Activated naive CD4-positive, alpha-beta T cell treated with anti-CD3 and anti-CD28 coated beads for 36 hours (primary cell): ENCODE measurements at regions not wholly inside any gene's neighbourhood (a gene's known extent, or its start where the extent isn't known, plus 50 kb on each side); places are given as distances from the start of the nearest gene placed in this dataset.

Experiments used
- CTCF ChIA-PET: fragments of 350-600 bp; sonication (Branson Sonifier 250); formaldehyde crosslinking; loops from one replicate; lab custom pipeline; 2021; ENCODE audit warnings: antibody characterized with exemption; lab: Charles Lee
- DNase-seq: peaks from one replicate; pipeline ENCODE4 v3.0.0-alpha.2; 2020
- H3K27ac Mint-ChIP-seq: one replicate; pipeline ENCODE4 v1.8.0; 2021; ENCODE audit warnings: mild to moderate bottlenecking, mixed read lengths
- H3K27me3 Mint-ChIP-seq: one replicate; pipeline ENCODE4 v1.8.0; 2021; ENCODE audit warnings: low read depth, mixed read lengths
- H3K36me3 Mint-ChIP-seq: one replicate; pipeline ENCODE4 v1.8.0; 2021; ENCODE audit warnings: low read depth, mixed read lengths
- H3K4me1 Mint-ChIP-seq: one replicate; pipeline ENCODE4 v1.8.0; 2021; ENCODE audit warnings: low read depth, mixed read lengths
- H3K4me3 Mint-ChIP-seq: one replicate; pipeline ENCODE4 v1.8.0; 2021; ENCODE audit warnings: mild to moderate bottlenecking, moderate library complexity, mixed read lengths
- H3K9me3 Mint-ChIP-seq: one replicate; pipeline ENCODE4 v1.8.0; 2021; ENCODE audit warnings: mixed read lengths
- intact Hi-C: fragments of 100-400 bp; cut with micrococcal nuclease; formaldehyde crosslinking; loops from one replicate; pipeline ENCODE4 v1.15.1; 2023

DNA sequence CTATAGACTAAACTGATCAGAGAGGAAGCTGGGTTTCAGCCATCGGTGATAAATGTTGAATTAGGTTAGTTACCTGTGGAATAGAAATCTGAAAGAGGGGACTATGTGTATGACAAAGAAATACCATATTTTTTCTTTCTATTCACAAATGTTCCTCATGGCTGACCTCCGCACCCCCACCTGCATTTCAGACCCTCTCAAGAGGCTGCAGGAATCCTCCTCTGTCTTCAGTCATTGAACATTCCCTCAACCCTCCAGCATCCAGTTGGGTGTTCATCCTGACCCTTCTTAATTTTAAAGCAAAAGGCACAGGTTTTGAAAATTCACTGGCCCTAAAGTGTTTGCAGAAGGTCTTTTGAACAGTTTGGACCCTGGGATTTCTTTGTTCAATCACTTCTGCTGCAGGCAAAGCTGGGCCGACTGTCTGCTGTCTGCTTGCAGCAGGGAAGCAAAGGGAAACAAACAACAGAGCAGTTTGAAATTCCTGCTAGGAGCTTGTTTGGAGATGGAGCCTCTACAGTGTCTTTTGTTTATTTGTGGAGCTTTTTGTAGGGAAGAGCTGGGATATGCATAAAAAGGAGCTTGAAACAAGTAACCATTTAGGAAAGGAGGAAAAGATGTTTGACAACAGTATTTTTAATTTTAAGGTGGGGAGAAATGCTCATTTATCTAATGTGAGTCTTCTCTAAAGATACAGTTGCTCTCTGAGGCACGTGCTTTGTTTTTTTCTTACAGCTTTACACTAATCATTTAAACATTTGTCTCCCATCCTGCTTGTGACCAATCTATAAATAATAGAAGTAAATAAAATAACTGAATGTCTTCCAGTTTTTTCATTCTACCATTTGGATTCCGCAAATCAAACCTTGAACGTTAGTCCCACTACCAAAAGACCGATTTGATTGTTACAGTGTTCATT lies 213.3 kb upstream of the MMADHC start:
- Mint-ChIP-seq H3K36me3 (no peaks in the 10 kb centered on the region), H3K9me3 (no peaks in the 10 kb centered on the region), H3K27ac (no peak overlapping the region), H3K4me3 (no peak overlapping the region), H3K27me3 (no peaks in the 10 kb centered on the region), H3K4me1 (no peaks in the 10 kb centered on the region)
- no peak for DNase-seq
- intact Hi-C loops, result no loop called here
- CTCF ChIA-PET, result no interaction called here

DNA sequence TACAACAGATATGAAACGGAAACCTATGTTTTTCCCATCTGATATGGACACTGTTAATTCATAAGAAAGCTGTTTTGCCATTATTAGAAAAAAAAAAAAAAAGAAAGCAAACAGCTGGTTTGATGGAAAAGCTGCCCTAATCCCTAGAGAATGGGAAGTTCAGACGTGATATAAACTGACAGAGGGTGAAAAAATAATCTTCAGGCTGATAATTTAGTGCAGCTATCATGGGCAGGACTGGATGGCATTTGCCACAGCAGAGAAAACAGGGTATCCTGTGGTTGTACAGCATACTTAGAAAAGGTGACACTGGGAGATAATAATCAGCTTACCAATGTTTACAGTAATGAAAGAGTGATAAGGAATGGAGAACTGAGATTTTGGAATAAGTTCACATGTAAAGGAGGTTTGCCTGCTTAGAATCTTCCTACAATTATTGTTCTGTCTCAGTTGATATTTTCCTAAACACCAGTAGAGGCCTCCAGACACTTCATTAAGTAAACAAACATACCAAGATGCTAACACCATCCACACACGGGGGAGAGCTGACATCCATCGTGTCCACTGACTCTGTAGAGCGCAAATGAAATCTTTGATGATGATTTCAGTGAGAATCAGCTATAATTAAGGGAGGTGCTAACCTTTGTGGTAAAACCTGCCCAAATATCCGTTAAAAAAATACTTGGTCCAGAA lies 211.6 kb upstream of the MMADHC start:
- intact Hi-C loops, result no loop called here
- DNase-seq, result no peak
- Mint-ChIP-seq H3K27me3 (no peaks in the 10 kb centered on the region), H3K36me3 (no peaks in the 10 kb centered on the region), H3K9me3 (no peaks in the 10 kb centered on the region), H3K4me1 (no peaks in the 10 kb centered on the region), H3K4me3 (no peak overlapping the region), H3K27ac (no peak overlapping the region)
- CTCF ChIA-PET, result no interaction called here

DNA sequence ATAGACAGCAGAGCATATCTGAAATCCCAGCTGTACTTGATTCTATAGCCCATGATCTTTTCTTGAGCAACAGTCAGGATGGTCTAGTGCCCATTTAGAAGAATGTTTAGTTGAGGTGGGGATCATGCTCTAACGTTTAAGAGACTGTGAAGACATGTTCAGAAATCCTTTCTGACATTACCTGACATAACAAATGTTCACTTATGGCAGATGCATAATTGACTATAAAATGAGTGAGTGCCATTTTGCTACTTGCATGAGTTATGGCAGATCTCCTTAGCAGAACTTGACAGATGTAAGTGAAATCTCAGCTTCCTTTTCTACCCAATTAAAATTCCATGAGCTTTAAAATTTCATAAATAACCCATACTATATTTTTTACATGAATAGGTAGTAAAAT lies 209.5 kb upstream of the MMADHC start:
- DNase-seq, result no peak
- no peaks in the 10 kb centered on the region for H3K36me3 Mint-ChIP-seq
- no peaks in the 10 kb centered on the region for H3K4me1 Mint-ChIP-seq
- H3K27me3 Mint-ChIP-seq, result no peaks in the 10 kb centered on the region
- H3K9me3 Mint-ChIP-seq, result no peaks in the 10 kb centered on the region
- no peak overlapping the region for H3K4me3 Mint-ChIP-seq
- CTCF ChIA-PET, result interaction anchor here (0.6 kb wide), 2 partner anchors 168 to 622 kb away, joined by 5 to 6 read pairs; no protein-coding TSS in a partner anchor
- intact Hi-C loops, result no loop called here
- no peak overlapping the region for H3K27ac Mint-ChIP-seq

DNA sequence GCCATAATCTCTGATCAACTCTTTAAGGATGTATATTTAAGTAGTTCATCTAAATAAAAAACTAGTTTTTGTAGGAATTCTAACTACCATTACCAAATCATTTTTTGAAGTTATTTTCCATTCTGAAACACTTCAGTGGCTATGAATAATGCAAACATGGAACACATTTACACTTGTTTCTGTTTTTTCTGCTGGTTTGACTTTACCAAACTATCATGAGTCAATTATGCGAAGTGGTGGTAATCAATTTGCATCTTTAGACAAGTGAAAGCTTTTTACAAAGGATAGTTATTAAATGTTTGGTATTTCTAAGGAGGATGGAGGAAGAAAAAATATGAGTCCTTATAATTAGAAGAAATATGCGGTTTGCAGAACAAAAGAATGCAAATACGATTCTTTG lies 202.0 kb upstream of the MMADHC start:
- H3K36me3 Mint-ChIP-seq, result no peaks in the 10 kb centered on the region
- no peak overlapping the region for H3K4me3 Mint-ChIP-seq
- intact Hi-C loops, result no loop called here
- no peak for DNase-seq
- CTCF ChIA-PET, result no interaction called here
- H3K9me3 Mint-ChIP-seq, result peaks cover 2% of the 10 kb centered on the region
- no peak overlapping the region for H3K27ac Mint-ChIP-seq
- no peaks in the 10 kb centered on the region for H3K4me1 Mint-ChIP-seq
- H3K27me3 Mint-ChIP-seq, result no peaks in the 10 kb centered on the region

DNA sequence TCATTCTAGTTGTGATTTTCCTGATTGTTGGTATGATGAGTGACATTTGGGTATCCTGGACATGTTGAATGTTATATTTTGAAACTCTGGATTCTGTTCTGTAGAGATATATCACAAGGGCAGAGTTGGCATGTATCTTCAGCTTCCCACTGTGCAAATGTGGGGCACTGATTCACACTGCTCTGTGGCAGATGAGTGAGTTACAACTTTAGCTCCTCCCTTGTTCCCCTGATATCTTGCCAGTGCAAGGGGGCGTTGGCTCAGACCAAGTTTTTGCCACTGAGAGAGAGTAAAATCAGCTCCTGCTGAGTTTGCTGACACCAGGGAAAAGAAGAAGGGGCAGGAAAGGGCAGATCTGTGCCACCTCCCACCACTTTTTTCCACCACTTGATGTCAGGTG lies 199.6 kb upstream of the MMADHC start:
- DNase-seq, result no peak
- intact Hi-C loops, result no loop called here
- H3K27me3 Mint-ChIP-seq, result no peaks in the 10 kb centered on the region
- no peak overlapping the region for H3K27ac Mint-ChIP-seq
- H3K4me1 Mint-ChIP-seq, result no peaks in the 10 kb centered on the region
- no peaks in the 10 kb centered on the region for H3K36me3 Mint-ChIP-seq
- H3K4me3 Mint-ChIP-seq, result no peak overlapping the region
- CTCF ChIA-PET, result no interaction called here
- H3K9me3 Mint-ChIP-seq, result peaks cover 2% of the 10 kb centered on the region

DNA sequence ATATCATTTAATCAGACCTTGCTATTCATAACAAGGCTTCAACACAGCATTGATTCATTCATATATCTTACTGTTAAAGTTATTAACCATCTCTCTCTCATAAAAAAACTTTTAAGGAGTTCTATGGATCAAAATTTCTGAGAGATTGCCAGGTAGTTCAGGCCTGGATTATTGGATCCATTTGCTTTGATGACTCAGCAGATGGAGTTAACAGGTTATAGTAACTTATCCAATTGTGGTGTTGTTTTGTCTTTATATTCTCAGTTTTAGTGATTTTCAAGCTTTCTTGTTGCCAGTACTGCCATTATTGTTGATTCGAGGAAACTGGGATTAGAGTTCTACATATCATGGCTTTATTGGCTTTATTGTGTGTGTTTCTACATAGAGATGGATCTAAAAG lies 195.7 kb upstream of the MMADHC start:
- H3K27me3 Mint-ChIP-seq, result no peaks in the 10 kb centered on the region
- intact Hi-C loops, result no loop called here
- H3K9me3 Mint-ChIP-seq, result peaks cover 2% of the 10 kb centered on the region
- no peak overlapping the region for H3K27ac Mint-ChIP-seq
- H3K4me3 Mint-ChIP-seq, result no peak overlapping the region
- CTCF ChIA-PET, result no interaction called here
- no peaks in the 10 kb centered on the region for H3K4me1 Mint-ChIP-seq
- H3K36me3 Mint-ChIP-seq, result no peaks in the 10 kb centered on the region
- DNase-seq, result no peak

DNA sequence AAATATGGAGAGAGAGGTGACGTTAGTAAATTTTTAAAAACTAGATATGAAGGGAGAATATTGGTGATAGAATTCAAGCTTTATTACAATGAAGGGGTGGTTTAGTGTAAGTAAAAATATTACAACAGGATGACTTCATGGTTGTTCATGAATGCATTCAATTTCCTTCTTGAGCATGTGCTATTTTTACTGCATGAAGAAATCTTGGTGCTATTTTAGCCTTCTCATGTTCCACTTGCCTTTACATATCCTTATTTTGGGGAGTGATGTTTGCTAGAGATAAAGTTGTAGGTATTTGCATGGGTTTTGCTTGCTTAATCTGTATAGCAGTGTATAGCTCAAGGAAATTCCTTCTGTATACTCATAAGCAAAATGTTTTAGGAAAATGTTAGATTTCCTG lies 195.0 kb upstream of the MMADHC start:
- intact Hi-C loops, result no loop called here
- DNase-seq, result no peak
- Mint-ChIP-seq H3K36me3 (no peaks in the 10 kb centered on the region), H3K27me3 (no peaks in the 10 kb centered on the region), H3K27ac (no peak overlapping the region), H3K9me3 (peaks cover 7% of the 10 kb centered on the region), H3K4me3 (no peak overlapping the region), H3K4me1 (no peaks in the 10 kb centered on the region)
- CTCF ChIA-PET, result no interaction called here

DNA sequence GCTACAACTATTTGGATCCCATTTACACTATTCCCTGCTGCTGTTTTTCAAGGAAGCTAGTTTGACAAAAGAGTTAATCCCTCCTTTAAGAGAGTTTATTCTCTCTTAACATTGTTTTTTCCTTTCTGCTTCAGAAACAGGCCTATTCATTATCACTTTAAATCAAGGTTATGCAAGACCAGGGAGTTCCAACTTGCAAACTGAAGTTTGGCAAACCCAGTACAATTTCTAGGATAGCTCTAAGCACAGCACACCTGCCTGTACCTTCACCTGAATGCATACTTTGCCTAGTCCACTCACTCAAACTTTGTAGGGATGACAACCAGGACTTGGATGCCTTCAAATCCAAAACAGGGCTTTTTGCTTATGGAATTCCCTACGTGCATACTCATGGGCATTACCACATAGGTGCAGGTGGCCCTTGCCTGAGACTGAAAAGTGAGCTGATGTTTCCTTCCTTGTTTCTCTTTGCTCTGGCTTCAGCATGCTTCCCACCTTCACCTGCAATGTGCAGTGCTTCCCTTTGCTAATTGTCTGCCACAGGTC lies 193.8 kb upstream of the MMADHC start:
- intact Hi-C loops, result no loop called here
- CTCF ChIA-PET, result no interaction called here
- peaks cover 7% of the 10 kb centered on the region for H3K9me3 Mint-ChIP-seq
- no peak for DNase-seq
- no peaks in the 10 kb centered on the region for H3K36me3 Mint-ChIP-seq
- no peak overlapping the region for H3K27ac Mint-ChIP-seq
- H3K27me3 Mint-ChIP-seq, result no peaks in the 10 kb centered on the region
- H3K4me1 Mint-ChIP-seq, result no peaks in the 10 kb centered on the region
- H3K4me3 Mint-ChIP-seq, result no peak overlapping the region

DNA sequence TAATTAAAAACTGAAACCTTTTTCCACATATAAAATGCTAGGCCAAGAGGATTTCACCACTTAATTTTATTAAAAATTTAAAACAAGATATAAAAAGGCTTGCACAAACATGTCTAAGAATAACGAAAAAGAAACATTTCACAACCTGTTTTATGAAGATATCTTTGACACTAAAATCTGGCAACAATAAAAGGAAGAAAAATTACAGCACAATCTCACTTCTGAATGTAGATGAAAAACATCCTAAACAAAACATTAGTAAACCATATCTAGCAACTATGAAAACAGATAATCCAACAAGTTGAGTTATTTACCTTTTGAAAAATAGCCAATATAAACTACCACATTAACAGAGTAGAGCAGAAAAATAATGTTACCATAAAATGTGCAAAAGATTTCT lies 185.4 kb upstream of the MMADHC start:
- H3K4me3 Mint-ChIP-seq, result no peak overlapping the region
- H3K36me3 Mint-ChIP-seq, result no peaks in the 10 kb centered on the region
- peaks cover 2% of the 10 kb centered on the region for H3K9me3 Mint-ChIP-seq
- CTCF ChIA-PET, result no interaction called here
- DNase-seq, result no peak
- no peak overlapping the region for H3K27ac Mint-ChIP-seq
- no peaks in the 10 kb centered on the region for H3K4me1 Mint-ChIP-seq
- no peaks in the 10 kb centered on the region for H3K27me3 Mint-ChIP-seq
- intact Hi-C loops, result no loop called here

DNA sequence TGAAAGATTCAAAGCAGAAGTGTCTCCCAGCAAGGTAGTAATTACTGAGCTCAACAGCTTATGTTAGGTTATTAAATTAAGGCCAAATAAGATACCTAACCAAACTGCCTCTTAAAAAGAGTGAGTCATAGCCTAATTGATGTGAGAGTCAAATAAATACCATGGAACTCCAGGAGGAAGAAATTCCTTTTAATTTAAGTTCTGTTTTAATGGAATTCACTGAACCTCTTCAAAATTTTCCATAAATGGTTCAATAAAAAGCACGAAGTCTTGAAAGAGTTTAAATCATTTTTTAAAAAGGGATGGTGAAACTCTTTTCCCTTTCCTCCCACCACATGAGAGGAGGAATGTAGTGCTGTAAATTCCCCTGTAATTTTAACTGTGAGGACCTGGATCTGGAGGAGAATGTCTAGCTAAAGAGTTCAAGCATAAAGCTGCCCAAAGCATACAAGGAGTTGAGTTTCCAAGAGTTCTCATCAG lies 180.8 kb upstream of the MMADHC start:
- Mint-ChIP-seq H3K27ac (no peak overlapping the region), H3K27me3 (no peaks in the 10 kb centered on the region), H3K4me1 (no peaks in the 10 kb centered on the region), H3K9me3 (no peaks in the 10 kb centered on the region), H3K36me3 (no peaks in the 10 kb centered on the region), H3K4me3 (no peak overlapping the region)
- CTCF ChIA-PET, result no interaction called here
- intact Hi-C loops, result no loop called here
- DNase-seq, result no peak

DNA sequence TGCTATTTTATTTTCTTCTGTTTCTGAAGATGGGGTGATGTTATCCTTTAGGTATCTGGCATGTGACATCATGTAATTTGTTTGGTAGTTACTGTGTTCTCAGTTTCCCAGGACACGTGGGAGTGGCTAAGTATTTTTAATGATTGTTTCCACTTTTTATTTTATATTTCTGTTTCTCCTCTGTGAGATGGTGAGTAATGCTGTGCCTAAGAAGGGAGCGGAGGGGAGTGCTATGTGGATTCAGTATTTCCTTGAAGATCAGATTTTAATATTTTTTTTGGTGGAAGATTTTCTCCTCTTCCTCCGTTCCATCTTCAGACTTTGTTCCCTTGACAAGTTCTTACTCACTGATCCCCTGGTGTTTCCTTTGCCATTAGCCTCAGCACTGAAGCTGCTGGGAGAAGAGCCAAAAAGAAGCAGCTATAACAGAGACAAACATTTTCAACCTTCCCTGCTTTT lies 180.0 kb upstream of the MMADHC start:
- no peak overlapping the region for H3K4me3 Mint-ChIP-seq
- no peaks in the 10 kb centered on the region for H3K9me3 Mint-ChIP-seq
- no peaks in the 10 kb centered on the region for H3K36me3 Mint-ChIP-seq
- H3K27me3 Mint-ChIP-seq, result no peaks in the 10 kb centered on the region
- intact Hi-C loops, result no loop called here
- no peaks in the 10 kb centered on the region for H3K4me1 Mint-ChIP-seq
- CTCF ChIA-PET, result no interaction called here
- no peak for DNase-seq
- H3K27ac Mint-ChIP-seq, result no peak overlapping the region

DNA sequence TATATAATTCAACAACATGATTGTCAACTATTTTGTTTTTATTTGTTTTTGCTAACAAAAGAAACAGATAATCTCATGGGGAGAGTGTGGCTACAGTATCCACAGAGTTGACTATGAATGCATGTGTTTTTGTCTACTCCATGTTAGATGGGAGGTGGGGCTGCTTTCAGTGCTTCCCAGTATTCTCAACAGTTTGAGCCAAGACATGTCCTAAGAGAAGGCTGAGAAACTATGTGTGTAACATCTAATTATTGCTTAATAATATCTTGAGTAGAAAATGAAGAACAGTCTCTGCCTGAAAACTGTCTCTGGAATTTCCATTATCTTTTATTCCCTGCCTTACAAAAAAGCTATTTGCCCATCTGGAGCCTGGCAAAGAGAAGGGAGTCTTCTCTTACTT lies 178.8 kb upstream of the MMADHC start:
- Mint-ChIP-seq H3K4me1 (no peaks in the 10 kb centered on the region), H3K27me3 (no peaks in the 10 kb centered on the region), H3K9me3 (peaks cover 3% of the 10 kb centered on the region), H3K36me3 (no peaks in the 10 kb centered on the region), H3K4me3 (no peak overlapping the region), H3K27ac (no peak overlapping the region)
- no peak for DNase-seq
- CTCF ChIA-PET, result no interaction called here
- intact Hi-C loops, result no loop called here
